Epidermal melanocyte (primary cell): ENCODE measurements at regions not wholly inside any gene's neighbourhood (a gene's known extent, or its start where the extent isn't known, plus 50 kb on each side); places are given as distances from the start of the nearest gene placed in this dataset.

Source experiments
- DNase-seq: peaks from one replicate; pipeline ENCODE4 v3.0.0; 2011; ENCODE audit warnings: low spot score; ENCODE audit not compliant: insufficient read length

GRCh38 chr4:153075836-153076518 lies 128.3 kb upstream of the TRIM2 start:
- DNase-seq = no peak

GRCh38 chr4:153076861-153077260 lies 127.4 kb upstream of the TRIM2 start:
- no peak for DNase-seq

GRCh38 chr4:153079857-153080391 lies 124.3 kb upstream of the TRIM2 start:
- DNase-seq = no peak

GRCh38 chr4:153081006-153081580 lies 123.2 kb upstream of the TRIM2 start:
- no peak for DNase-seq

GRCh38 chr4:153081693-153082092 lies 122.5 kb upstream of the TRIM2 start:
- DNase-seq = no peak

GRCh38 chr4:153082322-153083301 lies 121.6 kb upstream of the TRIM2 start:
- no peak for DNase-seq

- peak; percentile 79 for DNase-seq
These were observed 120.7 kb upstream of the TRIM2 start for GRCh38 chr4:153083447-153083947.

- no peak for DNase-seq
These were observed 119.8 kb upstream of the TRIM2 start for GRCh38 chr4:153084224-153084979.

- peak; percentile 50 for DNase-seq
These were observed 119.1 kb upstream of the TRIM2 start for GRCh38 chr4:153084980-153085630.

GRCh38 chr4:153087671-153088194 lies 116.5 kb upstream of the TRIM2 start:
- DNase-seq = no peak

GRCh38 chr4:153089742-153090141 lies 114.5 kb upstream of the TRIM2 start:
- DNase-seq = no peak

GRCh38 chr4:153090181-153090580 lies 114.1 kb upstream of the TRIM2 start:
- no peak for DNase-seq

- DNase-seq = no peak
These were observed 113.4 kb upstream of the TRIM2 start for GRCh38 chr4:153090670-153091385.

- DNase-seq = no peak
These were observed 110.8 kb upstream of the TRIM2 start for GRCh38 chr4:153093396-153093795.

- DNase-seq = no peak
These were observed 110.4 kb upstream of the TRIM2 start for GRCh38 chr4:153093802-153094201.

- DNase-seq = no peak
These were observed 109.8 kb upstream of the TRIM2 start for GRCh38 chr4:153094435-153094834.

GRCh38 chr4:153095448-153096204 lies 108.6 kb upstream of the TRIM2 start:
- DNase-seq = no peak

- DNase-seq = no peak
These were observed 107.9 kb upstream of the TRIM2 start for GRCh38 chr4:153096344-153096743.

- DNase-seq = no peak
These were observed 105.8 kb upstream of the TRIM2 start for GRCh38 chr4:153098427-153098826.
